ENCODE measurements at regions not wholly inside any gene's neighbourhood (a gene's known extent, or its start where the extent isn't known, plus 50 kb on each side); places are given as distances from the start of the nearest gene placed in this dataset.

DNA sequence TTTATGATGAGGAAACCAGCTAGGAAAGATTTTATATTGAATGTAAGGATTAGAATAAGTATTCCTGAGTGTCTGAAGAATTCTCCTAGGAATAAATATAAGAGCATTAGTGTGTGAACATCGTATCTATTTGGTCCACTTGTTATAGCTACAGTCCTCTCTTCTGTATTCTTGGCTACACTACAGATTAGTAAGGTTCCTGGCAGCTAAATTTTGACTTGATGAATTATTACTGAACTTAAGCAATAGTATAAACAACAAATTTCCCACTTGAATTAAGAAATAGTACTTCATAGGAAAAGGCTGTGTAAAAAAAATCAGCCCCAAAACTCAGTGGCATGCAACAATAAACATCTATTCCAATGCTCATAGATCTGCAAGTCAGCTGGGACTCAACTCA lies 138.4 kb upstream of the G2E3 start:
- H3K9me3 ChIP-seq: no peaks in the 10 kb centered on the region
- no peak for ATAC-seq
- intact Hi-C loops (cut with DNase I): no loop called here
- no peaks in the 10 kb centered on the region for H3K36me3 ChIP-seq
- TF ChIP-seq, protein P1, sequence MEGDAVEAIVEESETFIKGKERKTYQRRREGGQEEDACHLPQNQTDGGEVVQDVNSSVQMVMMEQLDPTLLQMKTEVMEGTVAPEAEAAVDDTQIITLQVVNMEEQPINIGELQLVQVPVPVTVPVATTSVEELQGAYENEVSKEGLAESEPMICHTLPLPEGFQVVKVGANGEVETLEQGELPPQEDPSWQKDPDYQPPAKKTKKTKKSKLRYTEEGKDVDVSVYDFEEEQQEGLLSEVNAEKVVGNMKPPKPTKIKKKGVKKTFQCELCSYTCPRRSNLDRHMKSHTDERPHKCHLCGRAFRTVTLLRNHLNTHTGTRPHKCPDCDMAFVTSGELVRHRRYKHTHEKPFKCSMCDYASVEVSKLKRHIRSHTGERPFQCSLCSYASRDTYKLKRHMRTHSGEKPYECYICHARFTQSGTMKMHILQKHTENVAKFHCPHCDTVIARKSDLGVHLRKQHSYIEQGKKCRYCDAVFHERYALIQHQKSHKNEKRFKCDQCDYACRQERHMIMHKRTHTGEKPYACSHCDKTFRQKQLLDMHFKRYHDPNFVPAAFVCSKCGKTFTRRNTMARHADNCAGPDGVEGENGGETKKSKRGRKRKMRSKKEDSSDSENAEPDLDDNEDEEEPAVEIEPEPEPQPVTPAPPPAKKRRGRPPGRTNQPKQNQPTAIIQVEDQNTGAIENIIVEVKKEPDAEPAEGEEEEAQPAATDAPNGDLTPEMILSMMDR (IDR thresholded peaks at IDR 0.05): no peak
- DNase-seq: no peak
- H3K27me3 ChIP-seq: no peaks in the 10 kb centered on the region
- H3K4me3 ChIP-seq: no peak overlapping the region
- no peak overlapping the region for H3K27ac ChIP-seq
- H3K4me1 ChIP-seq: no peaks in the 10 kb centered on the region

- ATAC-seq: no peak
- no peaks in the 10 kb centered on the region for H3K36me3 ChIP-seq
- intact Hi-C loops (cut with DNase I): no loop called here
- no peak overlapping the region for H3K4me3 ChIP-seq
- H3K27me3 ChIP-seq: peaks cover 4% of the 10 kb centered on the region
- TF ChIP-seq, protein P1 (IDR thresholded peaks at IDR 0.05): no peak
- no peaks in the 10 kb centered on the region for H3K9me3 ChIP-seq
- DNase-seq: no peak
- no peak overlapping the region for H3K27ac ChIP-seq
- H3K4me1 ChIP-seq: no peaks in the 10 kb centered on the region
Measured at GRCh38 chr14:30426463-30426862, 132.5 kb upstream of the G2E3 start.

GRCh38 chr14:30427401-30427800 lies 131.6 kb upstream of the G2E3 start:
- Histone ChIP-seq H3K27me3 (peaks cover 4% of the 10 kb centered on the region), H3K9me3 (no peaks in the 10 kb centered on the region), H3K27ac (no peak overlapping the region), H3K36me3 (no peaks in the 10 kb centered on the region), H3K4me1 (no peaks in the 10 kb centered on the region), H3K4me3 (no peak overlapping the region)
- TF ChIP-seq, protein P1 (IDR thresholded peaks at IDR 0.05): no peak
- no peak for DNase-seq
- intact Hi-C loops (cut with DNase I): no loop called here
- no peak for ATAC-seq

DNA sequence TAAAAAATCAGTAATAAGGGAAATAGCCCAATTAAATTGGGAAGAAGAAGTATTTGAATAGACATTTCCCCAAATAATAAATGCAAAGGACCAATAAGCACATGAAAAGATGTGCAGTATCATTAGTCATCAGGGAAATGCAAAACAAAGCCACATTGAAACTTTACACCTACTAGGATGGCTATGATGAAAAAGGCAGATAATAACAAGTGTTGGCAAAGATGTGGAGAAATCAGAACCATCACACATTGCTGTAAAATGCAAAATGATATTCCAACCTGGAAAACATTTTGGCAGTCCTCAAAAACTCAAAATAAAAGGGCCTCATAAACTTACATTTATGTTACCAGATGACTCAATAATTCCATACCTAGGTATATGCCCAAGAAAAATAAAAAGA lies 131.1 kb upstream of the G2E3 start:
- no peak overlapping the region for H3K27ac ChIP-seq
- no peaks in the 10 kb centered on the region for H3K4me1 ChIP-seq
- intact Hi-C loops (cut with DNase I): no loop called here
- H3K9me3 ChIP-seq: no peaks in the 10 kb centered on the region
- no peak for DNase-seq
- no peaks in the 10 kb centered on the region for H3K36me3 ChIP-seq
- H3K4me3 ChIP-seq: no peak overlapping the region
- H3K27me3 ChIP-seq: peaks cover 4% of the 10 kb centered on the region
- TF ChIP-seq, protein P1 (IDR thresholded peaks at IDR 0.05): no peak
- no peak for ATAC-seq

GRCh38 chr14:30431552-30431951 lies 127.4 kb upstream of the G2E3 start:
- Histone ChIP-seq H3K9me3 (no peaks in the 10 kb centered on the region), H3K27ac (no peak overlapping the region), H3K4me3 (no peak overlapping the region), H3K36me3 (no peaks in the 10 kb centered on the region), H3K4me1 (no peaks in the 10 kb centered on the region), H3K27me3 (peaks cover 4% of the 10 kb centered on the region)
- ATAC-seq (no peak), DNase-seq (no peak)
- TF ChIP-seq, protein P1 (IDR thresholded peaks at IDR 0.05): no peak
- intact Hi-C loops (cut with DNase I): no loop called here

- Histone ChIP-seq H3K36me3 (no peaks in the 10 kb centered on the region), H3K27ac (no peak overlapping the region), H3K4me1 (no peaks in the 10 kb centered on the region), H3K27me3 (no peaks in the 10 kb centered on the region), H3K4me3 (no peak overlapping the region), H3K9me3 (no peaks in the 10 kb centered on the region)
- intact Hi-C loops (cut with DNase I): no loop called here
- ATAC-seq (no peak), DNase-seq (no peak)
- TF ChIP-seq, protein P1 (IDR thresholded peaks at IDR 0.05): no peak
Measured at GRCh38 chr14:30440961-30441360, 118.0 kb upstream of the G2E3 start.
